ENCODE measurements at regions not wholly inside any gene's neighbourhood (a gene's known extent, or its start where the extent isn't known, plus 50 kb on each side); places are given as distances from the start of the nearest gene placed in this dataset.

- Histone ChIP-seq H4K91ac (ENCODE audit: insufficient read length, low read depth, low read length) (no peak overlapping the region), H2BK20ac (ENCODE audit: low read depth, low read length, poor library complexity, severe bottlenecking) (no peak overlapping the region), H3K9me3 (ENCODE audit: control insufficient read depth, low read depth, low read length) (peaks cover 99% of the 10 kb centered on the region), H3K4me2 (ENCODE audit: insufficient read depth, insufficient read length, low read length) (no peak overlapping the region), H3K27ac (ENCODE audit: insufficient read length, low read depth, low read length) (no peak overlapping the region), H3K79me1 (ENCODE audit: insufficient read depth, low read depth, low read length, poor library complexity, severe bottlenecking) (no peaks in the 10 kb centered on the region), H2BK5ac (ENCODE audit: insufficient read length, low read length) (no peak overlapping the region), H3K18ac (ENCODE audit: insufficient read length, low read depth, low read length) (no peak overlapping the region), H2BK15ac (ENCODE audit: low read depth, low read length) (no peak overlapping the region), H3K27me3 (ENCODE audit: insufficient read depth, low read length) (no peaks in the 10 kb centered on the region; the same call in 1 of the 2 replicates), H2BK120ac (ENCODE audit: low read depth, low read length, poor library complexity, severe bottlenecking) (no peak overlapping the region), H4K8ac (replicated peaks; ENCODE audit: insufficient read length, low read depth, low read length) (no peak overlapping the region), H4K5ac (ENCODE audit: insufficient read length, low read depth, low read length) (no peak overlapping the region), H3K79me2 (ENCODE audit: insufficient read depth, low read length) (no peaks in the 10 kb centered on the region), H3K56ac (ENCODE audit: insufficient read length, low read depth, low read length) (no peak overlapping the region), H3T11ph (ENCODE audit: low read length) (no peak overlapping the region), H2AK5ac (ENCODE audit: insufficient read length, low read length) (no peak overlapping the region), H3K9ac (ENCODE audit: extremely low read depth, insufficient read length, low read length) (no peak overlapping the region), H4K20me1 (ENCODE audit: control insufficient read depth, insufficient read depth, insufficient read length) (no peaks in the 10 kb centered on the region), H3K4ac (ENCODE audit: low read depth, low read length) (no peak overlapping the region), H3K14ac (ENCODE audit: insufficient read depth, low read length) (no peak overlapping the region), H3K23me2 (ENCODE audit: insufficient read length, low read depth, low read length, poor library complexity, severe bottlenecking) (no peaks in the 10 kb centered on the region), H3K4me1 (ENCODE audit: insufficient read depth, low read length) (no peaks in the 10 kb centered on the region), H2BK12ac (ENCODE audit: insufficient read length, low read depth, low read length) (no peak overlapping the region), H3K23ac (ENCODE audit: insufficient read length, low read depth, low read length) (no peak overlapping the region), H2AFZ (ENCODE audit: low read length) (no peak overlapping the region)
- H3K36me3 Mint-ChIP-seq (ENCODE audit: insufficient read depth in 1 of 3, low read depth in 3 of 3): peaks cover 1 to 20% (median 14%) of the 10 kb centered on the region in 3 experiments; a peak in 5 of 7 replicates
- no peak for TF ChIP-seq CTCF (conservative IDR thresholded peaks at IDR 0.05)
- H3K27ac Mint-ChIP-seq: no peak overlapping the region
- H3K4me3 Mint-ChIP-seq: no peak overlapping the region
- WGBS (ENCODE audit: extremely low coverage, insufficient read length, low lambda C conversion rate): no CpG with 5 or more reads among the region's 5 CpGs
- no peaks in the 10 kb centered on the region for H3K4me1 Mint-ChIP-seq
- H3K9me3 Mint-ChIP-seq: peaks cover 95 to 97% of the 10 kb centered on the region in 2 experiments
- no peaks in the 10 kb centered on the region for H3K27me3 Mint-ChIP-seq (ENCODE audit: low read depth)
- no peak for DNase-seq
Observed at GRCh38 chr16:35308674-35309073, 1849.3 kb downstream of the TP53TG3F start.

Measured in H9 (cell line).